SJCRH30 (cell line): ENCODE measurements at regions not wholly inside any gene's neighbourhood (a gene's known extent, or its start where the extent isn't known, plus 50 kb on each side); places are given as distances from the start of the nearest gene placed in this dataset.

Experiments used
- DNase-seq, 2 experiments: peaks; one replicate each; pipeline ENCODE4 v3.0.0-alpha.2; 2015 to 2020
- H3K27ac ChIP-seq: fragments of 250-450 bp; sonication (Bioruptor Pico); 2 replicates; pipeline ENCODE4 v1.5.1; 2020; ENCODE audit warnings: mild to moderate bottlenecking, moderate library complexity
- H3K27me3 ChIP-seq: fragments of 250-450 bp; sonication (Bioruptor Pico); 2 replicates; pipeline ENCODE4 v1.5.1; 2020; ENCODE audit warnings: mild to moderate bottlenecking, moderate library complexity
- H3K36me3 ChIP-seq: fragments of 250-450 bp; sonication (Bioruptor Pico); 2 replicates; pipeline ENCODE4 v1.5.1; 2020; ENCODE audit warnings: mild to moderate bottlenecking, moderate library complexity
- H3K4me1 ChIP-seq: fragments of 250-450 bp; sonication (Bioruptor Pico); 2 replicates; pipeline ENCODE4 v1.5.1; 2020; ENCODE audit warnings: mild to moderate bottlenecking, moderate library complexity
- H3K4me3 ChIP-seq: fragments of 250-450 bp; sonication (Bioruptor Pico); 2 replicates; pipeline ENCODE4 v1.5.1; 2020; ENCODE audit warnings: mild to moderate bottlenecking, moderate library complexity
- H3K9me3 ChIP-seq: fragments of 250-450 bp; sonication (Bioruptor Pico); replicated peaks from 2 replicates; pipeline ENCODE4 v1.5.1; 2020; ENCODE audit warnings: mild to moderate bottlenecking, moderate library complexity

GRCh38 chr2:45287045-45287444 lies 277.8 kb upstream of the SIX2 start:
- Histone ChIP-seq H3K4me3 (no peak overlapping the region), H3K27me3 (no peaks in the 10 kb centered on the region), H3K27ac (no peak overlapping the region), H3K36me3 (no peaks in the 10 kb centered on the region), H3K4me1 (peaks cover 6% of the 10 kb centered on the region; the same call in 1 of the 2 replicates), H3K9me3 (no peaks in the 10 kb centered on the region)
- DNase-seq: no peak

GRCh38 chr2:45285771-45286390 lies 276.6 kb upstream of the SIX2 start:
- H3K27ac ChIP-seq: no peak overlapping the region
- no peak for DNase-seq
- H3K36me3 ChIP-seq: no peaks in the 10 kb centered on the region
- no peaks in the 10 kb centered on the region for H3K9me3 ChIP-seq
- H3K4me3 ChIP-seq: no peak overlapping the region
- no peaks in the 10 kb centered on the region for H3K27me3 ChIP-seq
- peaks cover 6% of the 10 kb centered on the region; the same call in 1 of the 2 replicates for H3K4me1 ChIP-seq

- Histone ChIP-seq H3K36me3 (no peaks in the 10 kb centered on the region), H3K27ac (no peak overlapping the region), H3K4me1 (peaks cover 6% of the 10 kb centered on the region; the same call in 1 of the 2 replicates), H3K27me3 (no peaks in the 10 kb centered on the region), H3K4me3 (no peak overlapping the region), H3K9me3 (no peaks in the 10 kb centered on the region)
- no peak for DNase-seq
Measured at GRCh38 chr2:45285311-45285710, 276.1 kb upstream of the SIX2 start.

- no peaks in the 10 kb centered on the region for H3K9me3 ChIP-seq
Measured at GRCh38 chr2:45284621-45284995, 275.4 kb upstream of the SIX2 start.

GRCh38 chr2:45283764-45284620 lies 274.7 kb upstream of the SIX2 start:
- no peak overlapping the region for H3K27ac ChIP-seq
- DNase-seq: peak; percentile 56 to 60
- no peaks in the 10 kb centered on the region for H3K9me3 ChIP-seq
- H3K4me1 ChIP-seq: peaks cover 11% of the 10 kb centered on the region
- H3K36me3 ChIP-seq: no peaks in the 10 kb centered on the region
- H3K4me3 ChIP-seq: no peak overlapping the region
- no peaks in the 10 kb centered on the region for H3K27me3 ChIP-seq

More at GRCh38 chr2:45284621-45284995, 275.4 kb upstream of the SIX2 start:
- Histone ChIP-seq H3K4me3 (no peak overlapping the region), H3K4me1 (peaks cover 6% of the 10 kb centered on the region; the same call in 1 of the 2 replicates), H3K27me3 (no peaks in the 10 kb centered on the region), H3K27ac (no peak overlapping the region), H3K36me3 (no peaks in the 10 kb centered on the region)
- no peak for DNase-seq

GRCh38 chr2:45282646-45283045 lies 273.4 kb upstream of the SIX2 start:
- no peak overlapping the region for H3K4me3 ChIP-seq
- DNase-seq: no peak
- H3K9me3 ChIP-seq: no peaks in the 10 kb centered on the region
- H3K36me3 ChIP-seq: no peaks in the 10 kb centered on the region
- H3K27me3 ChIP-seq: no peaks in the 10 kb centered on the region
- H3K27ac ChIP-seq: no peak overlapping the region
- H3K4me1 ChIP-seq: peaks cover 24% of the 10 kb centered on the region

GRCh38 chr2:45281311-45281710 lies 272.1 kb upstream of the SIX2 start:
- Histone ChIP-seq H3K36me3 (no peaks in the 10 kb centered on the region), H3K27me3 (no peaks in the 10 kb centered on the region), H3K4me3 (no peak overlapping the region)

GRCh38 chr2:45280794-45281193 lies 271.5 kb upstream of the SIX2 start:
- Histone ChIP-seq H3K27ac (no peak overlapping the region), H3K4me1 (peaks cover 43% of the 10 kb centered on the region)
- no peak for DNase-seq

More at GRCh38 chr2:45281311-45281710, 272.1 kb upstream of the SIX2 start:
- no peak for DNase-seq
- H3K9me3 ChIP-seq: no peaks in the 10 kb centered on the region
- peaks cover 37% of the 10 kb centered on the region for H3K4me1 ChIP-seq
- H3K27ac ChIP-seq: no peak overlapping the region

GRCh38 chr2:45279356-45279755 lies 270.1 kb upstream of the SIX2 start:
- H3K36me3 ChIP-seq: no peaks in the 10 kb centered on the region
- no peaks in the 10 kb centered on the region for H3K27me3 ChIP-seq
- peaks cover 57% of the 10 kb centered on the region for H3K4me1 ChIP-seq
- H3K4me3 ChIP-seq: no peak overlapping the region
- no peak for DNase-seq
- H3K9me3 ChIP-seq: no peaks in the 10 kb centered on the region
- H3K27ac ChIP-seq: peak overlapping the region; percentile 50

More at GRCh38 chr2:45280794-45281193, 271.5 kb upstream of the SIX2 start:
- Histone ChIP-seq H3K4me3 (no peak overlapping the region), H3K36me3 (no peaks in the 10 kb centered on the region), H3K9me3 (no peaks in the 10 kb centered on the region), H3K27me3 (no peaks in the 10 kb centered on the region)

- peak overlapping the region; percentile 50 for H3K27ac ChIP-seq
- peaks cover 61% of the 10 kb centered on the region for H3K4me1 ChIP-seq
- no peaks in the 10 kb centered on the region for H3K27me3 ChIP-seq
- H3K4me3 ChIP-seq: no peak overlapping the region
- DNase-seq: peak; percentile 74
- no peaks in the 10 kb centered on the region for H3K9me3 ChIP-seq
- no peaks in the 10 kb centered on the region for H3K36me3 ChIP-seq
Measured at GRCh38 chr2:45278365-45279078, 269.3 kb upstream of the SIX2 start.

GRCh38 chr2:45276914-45277313 lies 267.7 kb upstream of the SIX2 start:
- no peaks in the 10 kb centered on the region for H3K27me3 ChIP-seq
- peaks cover 59% of the 10 kb centered on the region for H3K4me1 ChIP-seq
- H3K36me3 ChIP-seq: no peaks in the 10 kb centered on the region
- no peak overlapping the region; the same call in 1 of the 2 replicates for H3K27ac ChIP-seq
- no peak overlapping the region for H3K4me3 ChIP-seq
- DNase-seq: no peak
- no peaks in the 10 kb centered on the region for H3K9me3 ChIP-seq

GRCh38 chr2:45275806-45276205 lies 266.6 kb upstream of the SIX2 start:
- no peaks in the 10 kb centered on the region for H3K9me3 ChIP-seq
- no peak for DNase-seq
- no peaks in the 10 kb centered on the region for H3K27me3 ChIP-seq
- peak overlapping the region; percentile 6; the same call in 1 of the 2 replicates for H3K27ac ChIP-seq
- H3K4me3 ChIP-seq: no peak overlapping the region
- no peaks in the 10 kb centered on the region for H3K36me3 ChIP-seq
- peaks cover 59% of the 10 kb centered on the region for H3K4me1 ChIP-seq

- Histone ChIP-seq H3K9me3 (no peaks in the 10 kb centered on the region), H3K27me3 (no peaks in the 10 kb centered on the region), H3K4me1 (peaks cover 59% of the 10 kb centered on the region), H3K36me3 (no peaks in the 10 kb centered on the region), H3K4me3 (no peak overlapping the region), H3K27ac (peak overlapping the region; percentile 6; the same call in 1 of the 2 replicates)
- peak; percentile 43 to 63 for DNase-seq
Measured at GRCh38 chr2:45275242-45275805, 266.1 kb upstream of the SIX2 start.

- H3K27me3 ChIP-seq: no peaks in the 10 kb centered on the region
- H3K36me3 ChIP-seq: no peaks in the 10 kb centered on the region
- H3K9me3 ChIP-seq: no peaks in the 10 kb centered on the region
- no peak overlapping the region for H3K4me3 ChIP-seq
- DNase-seq: peak; percentile 54 to 76
- H3K4me1 ChIP-seq: peaks cover 61% of the 10 kb centered on the region
- no peak overlapping the region for H3K27ac ChIP-seq
Measured at GRCh38 chr2:45274250-45274926, 265.1 kb upstream of the SIX2 start.
